ENCODE measurements at regions not wholly inside any gene's neighbourhood (a gene's known extent, or its start where the extent isn't known, plus 50 kb on each side); places are given as distances from the start of the nearest gene placed in this dataset.

GRCh38 chr1:59146651-59147358 lies 150.1 kb upstream of the FGGY start:
- no peak for DNase-seq (ENCODE audit: low read depth)

DNA sequence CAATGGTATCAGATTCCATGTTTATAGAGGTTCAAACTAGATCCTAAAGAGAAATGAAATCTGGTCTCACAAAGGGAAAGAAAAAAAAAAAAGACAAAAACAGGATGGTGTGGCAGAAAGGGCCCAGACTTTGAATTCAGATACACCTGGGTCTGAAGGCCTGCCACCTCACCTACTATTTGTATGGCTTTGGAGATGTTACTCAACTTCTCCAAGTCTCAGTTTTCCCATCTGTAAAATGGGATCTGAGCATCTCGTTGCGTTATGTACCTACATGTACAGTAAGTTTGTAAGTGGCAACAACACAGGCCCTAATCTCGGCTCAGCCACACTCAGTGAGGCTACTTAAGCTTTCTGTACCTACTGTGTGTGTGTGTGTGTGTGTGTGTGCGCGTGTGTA lies 147.5 kb upstream of the FGGY start:
- DNase-seq (ENCODE audit: low read depth), result no peak

GRCh38 chr1:59150577-59151386 lies 146.1 kb upstream of the FGGY start:
- no peak for DNase-seq (ENCODE audit: low read depth)

DNA sequence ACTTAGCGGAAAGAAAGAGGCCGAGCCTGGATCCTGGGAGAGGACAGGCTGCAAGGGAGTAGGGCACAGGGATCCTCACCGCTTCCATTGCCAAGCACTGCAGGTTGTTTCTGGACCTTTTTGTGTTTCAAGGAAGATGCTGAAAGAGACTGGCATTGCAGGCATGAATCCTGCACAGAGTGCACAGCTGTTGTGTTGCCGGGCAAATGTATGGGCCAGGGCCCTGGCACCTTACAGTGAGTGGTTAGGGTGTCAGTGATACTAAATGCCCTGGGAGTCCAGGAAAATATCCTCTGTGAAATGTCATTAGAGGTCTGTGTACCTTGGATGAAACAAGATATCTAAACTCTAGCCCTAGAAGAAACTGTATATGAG lies 145.5 kb upstream of the FGGY start:
- no peak for DNase-seq (ENCODE audit: low read depth)

GRCh38 chr1:59151860-59152259 lies 145.0 kb upstream of the FGGY start:
- DNase-seq (ENCODE audit: low read depth), result no peak

- DNase-seq (ENCODE audit: low read depth), result no peak
Measured at GRCh38 chr1:59152511-59152910, 144.4 kb upstream of the FGGY start.

- DNase-seq (ENCODE audit: low read depth), result no peak
Measured at GRCh38 chr1:59154401-59154800, 142.5 kb upstream of the FGGY start.

DNA sequence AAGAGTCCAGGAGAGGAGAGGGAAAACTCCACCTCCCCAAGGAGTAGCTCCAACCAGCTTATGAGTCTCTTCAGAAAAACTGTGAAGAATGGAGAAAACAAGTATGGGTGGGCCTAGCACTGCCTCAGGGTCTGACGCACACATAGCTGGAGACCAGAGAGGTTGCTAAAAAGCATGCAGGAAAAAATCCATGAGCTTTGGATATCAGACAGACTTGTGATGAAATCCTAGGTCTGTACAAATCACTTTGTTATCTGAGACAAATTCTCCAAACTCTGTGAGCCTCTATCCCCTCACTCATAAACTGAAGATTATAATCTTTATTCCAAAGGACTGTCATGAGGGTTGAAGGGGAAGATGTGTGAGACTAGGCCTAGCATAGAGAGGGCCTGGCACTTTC lies 141.5 kb upstream of the FGGY start:
- DNase-seq (ENCODE audit: low read depth), result no peak

DNA sequence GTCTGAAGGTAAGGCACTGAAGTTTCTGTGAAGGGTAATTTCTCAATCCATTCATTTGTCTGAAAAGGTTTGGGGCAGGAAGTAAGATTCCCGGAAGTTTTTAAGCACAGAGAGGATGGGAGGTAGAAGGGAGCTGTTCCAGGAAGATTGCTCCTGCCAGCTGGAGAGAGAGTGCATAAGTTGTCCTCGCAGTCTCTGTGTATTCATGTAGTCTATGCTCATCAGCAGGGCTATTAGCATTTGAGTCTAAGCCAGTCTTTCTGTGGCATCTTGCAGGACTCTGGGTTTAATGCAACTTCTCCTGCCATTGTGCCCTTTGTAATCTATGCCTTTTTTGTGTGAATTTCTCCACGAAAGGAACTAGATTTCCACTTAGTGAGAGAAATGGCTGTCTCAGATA lies 140.8 kb upstream of the FGGY start:
- no peak for DNase-seq (ENCODE audit: low read depth)

GRCh38 chr1:59156526-59157199 lies 140.2 kb upstream of the FGGY start:
- DNase-seq (ENCODE audit: low read depth), result no peak

GRCh38 chr1:59158321-59158720 lies 138.6 kb upstream of the FGGY start:
- no peak for DNase-seq (ENCODE audit: low read depth)

DNA sequence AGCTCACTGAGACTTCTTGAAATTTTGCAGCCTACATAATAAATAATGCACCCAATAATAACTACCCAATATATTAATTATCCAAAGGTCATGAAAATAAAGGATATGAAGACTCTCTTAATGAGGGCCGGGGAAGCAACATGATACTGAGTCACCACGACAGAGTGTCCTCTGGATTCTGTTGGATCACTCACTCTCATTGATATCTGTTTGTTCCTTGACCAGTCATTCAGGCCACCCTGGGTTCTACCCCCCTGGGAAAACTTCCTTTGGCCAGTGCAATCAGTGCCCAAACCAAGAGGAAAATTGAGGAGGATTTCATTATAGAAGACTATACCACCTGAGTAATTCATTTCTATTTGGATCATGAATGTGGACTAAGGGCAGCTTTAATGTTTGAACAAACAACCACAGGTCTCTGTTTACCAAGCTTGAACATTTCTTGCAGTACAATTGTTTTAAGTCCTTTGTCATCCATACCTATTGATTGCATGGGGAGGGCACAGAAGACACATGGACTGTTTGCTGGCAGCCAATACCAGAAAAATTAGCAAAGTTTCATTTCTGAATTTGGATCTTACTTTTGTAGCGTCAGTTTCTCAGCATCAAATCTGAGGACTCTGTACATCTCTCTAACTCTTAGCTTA lies 137.2 kb upstream of the FGGY start:
- no peak for DNase-seq (ENCODE audit: low read depth)

DNA sequence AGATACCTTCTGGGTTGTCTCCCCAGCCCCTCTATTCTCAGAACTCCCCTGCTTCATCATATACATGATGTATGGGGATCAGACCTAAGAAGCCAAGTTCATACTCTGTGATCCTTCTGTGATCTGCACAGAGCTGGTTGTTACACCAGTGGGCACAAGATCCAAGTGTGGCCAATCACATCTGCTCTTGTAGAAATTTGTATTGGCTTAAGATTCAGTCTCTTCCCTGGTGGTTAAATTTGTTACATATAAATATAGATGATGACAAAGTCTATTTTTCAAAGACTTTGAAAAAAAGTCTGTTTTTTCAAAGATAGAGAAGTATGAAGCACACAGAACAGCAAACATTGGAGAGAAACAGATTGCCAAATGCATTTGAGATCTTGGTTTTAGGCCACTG lies 135.8 kb upstream of the FGGY start:
- DNase-seq (ENCODE audit: low read depth), result no peak

DNA sequence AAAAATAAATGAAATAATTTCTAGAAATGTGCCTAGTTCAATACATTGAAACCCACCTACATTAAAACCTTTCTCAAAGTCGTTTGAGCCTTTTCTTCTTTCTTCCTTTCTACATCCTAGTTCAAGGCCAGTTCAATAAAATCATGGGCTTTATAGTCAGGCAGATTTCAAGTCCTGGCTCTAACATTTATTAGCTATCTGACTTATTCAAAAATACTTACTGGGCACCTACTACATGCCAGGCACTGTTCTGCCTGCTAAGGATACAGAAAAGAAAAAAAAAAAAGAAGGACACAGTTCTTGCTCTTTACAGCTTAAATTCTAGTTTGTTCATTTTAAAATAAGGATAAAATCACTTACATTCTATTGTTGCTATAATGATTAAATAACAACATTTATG lies 134.2 kb upstream of the FGGY start:
- DNase-seq (ENCODE audit: low read depth), result no peak

DNA sequence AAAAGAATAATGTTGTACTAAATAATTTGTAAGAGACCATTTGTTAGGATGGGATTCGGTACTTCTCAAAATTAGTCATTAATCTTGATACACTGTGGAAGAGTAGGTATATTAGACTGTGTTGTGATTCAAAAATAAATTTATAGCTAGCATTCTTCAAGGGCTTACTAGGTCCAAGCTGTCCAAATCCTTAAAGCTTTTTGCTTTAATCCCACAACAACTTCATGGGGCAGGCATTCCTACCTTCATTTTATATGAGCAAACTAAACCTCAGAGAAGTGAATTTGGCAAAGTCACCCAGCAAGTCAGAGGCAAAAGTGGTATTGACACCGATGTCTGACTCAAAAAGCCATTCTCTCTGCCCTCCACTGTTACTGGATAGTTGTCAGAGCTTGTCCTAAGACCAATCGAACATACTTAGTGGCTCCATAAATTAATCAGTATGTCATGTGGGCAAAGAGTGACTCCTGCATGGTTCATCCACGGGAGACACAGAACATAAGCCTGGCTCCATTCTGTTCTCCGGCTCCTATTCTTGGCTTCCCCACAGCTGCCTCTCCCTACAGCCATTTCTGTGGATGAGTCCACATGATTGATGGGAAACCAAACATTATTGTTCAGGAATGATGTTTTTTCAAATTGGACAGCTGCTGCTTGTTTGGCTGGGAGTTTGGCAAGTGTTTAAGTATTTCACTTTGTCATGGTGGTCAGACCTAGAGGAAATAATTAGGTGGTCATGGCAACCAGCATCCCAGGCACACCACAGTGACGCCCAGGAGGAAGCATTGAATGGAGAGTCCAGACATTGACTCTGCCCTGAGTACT lies 133.4 kb upstream of the FGGY start:
- DNase-seq (ENCODE audit: low read depth), result no peak

- no peak for DNase-seq (ENCODE audit: low read depth)
Measured at GRCh38 chr1:59164371-59164770, 132.5 kb upstream of the FGGY start.

GRCh38 chr1:59165353-59165752 lies 131.5 kb upstream of the FGGY start:
- DNase-seq (ENCODE audit: low read depth), result no peak

DNA sequence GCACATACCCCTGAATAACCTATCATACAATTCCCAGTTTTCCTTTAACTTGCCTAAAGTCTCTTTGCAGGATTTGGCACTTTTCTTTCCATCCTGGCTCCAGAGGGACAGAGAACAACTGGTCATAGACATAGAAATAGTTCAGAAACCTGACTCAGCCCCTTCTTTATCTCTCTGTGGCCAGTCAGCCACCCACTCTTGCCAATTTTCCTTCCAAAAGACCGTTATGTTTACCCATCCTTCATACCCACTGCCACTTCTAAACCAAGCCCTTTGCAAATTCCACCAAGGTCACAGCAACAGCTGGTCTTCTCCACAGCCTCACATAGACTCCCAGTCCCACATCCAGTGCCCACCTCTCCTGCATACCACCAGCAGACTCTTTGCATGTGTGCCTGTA lies 127.2 kb upstream of the FGGY start:
- DNase-seq (ENCODE audit: low read depth), result no peak

GRCh38 chr1:59170659-59171058 lies 126.2 kb upstream of the FGGY start:
- no peak for DNase-seq (ENCODE audit: low read depth)

DNA sequence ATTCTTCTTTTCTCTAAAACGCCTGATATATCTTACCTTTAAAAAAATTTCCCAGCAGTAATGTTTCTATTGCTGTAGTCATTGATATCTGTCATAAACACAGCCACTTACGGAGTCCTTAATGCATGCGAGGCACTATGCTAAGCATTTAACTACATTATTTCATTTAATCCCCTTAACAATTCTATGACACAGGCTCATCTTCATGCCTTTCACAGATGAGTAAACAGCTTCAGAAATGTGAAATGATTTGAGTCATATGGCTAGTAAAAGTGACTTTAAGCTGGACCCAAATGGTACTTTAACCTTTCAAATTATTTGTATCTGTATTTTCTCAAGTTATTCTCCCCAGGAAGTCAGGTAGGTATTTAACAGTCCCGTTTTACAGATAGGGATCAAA lies 125.1 kb upstream of the FGGY start:
- no peak for DNase-seq (ENCODE audit: low read depth)

GRCh38 chr1:59172693-59173092 lies 124.2 kb upstream of the FGGY start:
- no peak for DNase-seq (ENCODE audit: low read depth)

GRCh38 chr1:59173721-59174120 lies 123.2 kb upstream of the FGGY start:
- DNase-seq (ENCODE audit: low read depth), result no peak
